K562 (cell line): ENCODE measurements at regions not wholly inside any gene's neighbourhood (a gene's known extent, or its start where the extent isn't known, plus 50 kb on each side); places are given as distances from the start of the nearest gene placed in this dataset.

ENCODE experiments used
- ATAC-seq: fragments of 200-7000 bp; cut with Tn5 transposase; 3 replicates; pipeline ENCODE4 v1.9.1; 2020; ENCODE audit warnings: moderate library complexity
- BruUV-seq: library from RNA; stranded (reverse); fragments of 400-500 nt; replicated peaks from 2 replicates; lab custom pipeline; 2021; lab: Mats Ljungman, UMichigan
- CTCF ChIA-PET: fragments of 300-600 bp; formaldehyde crosslinking; extraction: SDS; loops from one replicate; lab custom pipeline; 2021; ENCODE audit warnings: low intra/inter-chr PET ratio; lab: Yijun Ruan, JAX
- POLR2A ChIA-PET: fragments of 300-600, 350-650 bp; sonication (Branson Sonifier 250); formaldehyde crosslinking; extraction: SDS; loops from one replicate; lab custom pipeline; 2021; ENCODE audit warnings: antibody characterized with exemption, inconsistent platforms; lab: Yijun Ruan, JAX
- DNase-seq, 4 experiments: peaks; one replicate each; pipeline versions ENCODE4 v3.0.0 to v3.0.0-alpha.2; 2011 to 2018; ENCODE audit warnings: low spot score in 3 of 4, mixed read lengths in 3 of 4; ENCODE audit errors: extremely low read depth in 1 of 4
- FAIRE-seq: peaks from 2 replicates; lab custom pipeline; 2011; peaks lifted over from hg19 to GRCh38; lab: Jason Lieb, UNC
- H2AFZ ChIP-seq: 2 replicates; pipeline ENCODE4 v1.6.0; 2011; ENCODE audit warnings: low read depth, low read length, control low read depth, inconsistent platforms
- H3K27ac ChIP-seq: fragments of 200-600 bp; 3 replicates; pipeline ENCODE4 v1.8.0; 2011; ENCODE audit warnings: low read depth, mild to moderate bottlenecking, control low read depth, inconsistent platforms, low read length, moderate library complexity, mixed read lengths; ENCODE audit errors: extremely low read depth
- H3K27me3 ChIP-seq, 2 experiments: fragments of 300-600 bp in 1 of 2; 2 replicates in 1 of 2; 3 replicates in 1 of 2; pipeline versions ENCODE4 v1.6.0 to v1.8.0; 2011; ENCODE audit warnings: inconsistent platforms in 2 of 2, low read length in 2 of 2, mild to moderate bottlenecking in 1 of 2, mixed read lengths in 1 of 2, moderate library complexity in 1 of 2; ENCODE audit not compliant: control insufficient read depth in 2 of 2, insufficient read depth in 2 of 2
- H3K36me3 ChIP-seq: fragments of 300-600 bp; 3 replicates; pipeline ENCODE4 v1.8.0; 2011; ENCODE audit warnings: mild to moderate bottlenecking, low read length, inconsistent platforms; ENCODE audit not compliant: control insufficient read depth, insufficient read depth
- H3K4me1 ChIP-seq, 2 experiments: fragments of 200-600 bp in 1 of 2; replicated peaks in 1 of 2; 2 replicates in 1 of 2; 3 replicates in 1 of 2; pipeline versions ENCODE4 v1.5.1 to v1.8.0; 2011; ENCODE audit warnings: inconsistent platforms in 2 of 2, low read length in 2 of 2, mild to moderate bottlenecking in 1 of 2, mixed read lengths in 1 of 2, moderate library complexity in 1 of 2; ENCODE audit not compliant: control insufficient read depth in 2 of 2, insufficient read depth in 2 of 2
- H3K4me2 ChIP-seq: 2 replicates; pipeline ENCODE4 v1.6.1; 2011; ENCODE audit warnings: low read length, control low read depth, inconsistent platforms, mixed read lengths; ENCODE audit not compliant: insufficient read depth
- H3K4me3 ChIP-seq: fragments of 200-600 bp; sonication (generic), shearing (Covaris generic); 2 replicates; pipeline ENCODE4 v1.5.1; 2016; ENCODE audit warnings: control low read depth, inconsistent platforms
- H3K79me2 ChIP-seq: fragments of 200-600 bp; 3 replicates; pipeline ENCODE4 v1.8.0; 2011; ENCODE audit warnings: low read length, inconsistent platforms; ENCODE audit not compliant: control insufficient read depth, insufficient read depth
- H3K9ac ChIP-seq, 2 experiments: 2 replicates each; pipeline versions ENCODE4 v1.6.0 to v1.6.1; 2011; ENCODE audit warnings: low read depth in 2 of 2, low read length in 2 of 2, control low read depth in 1 of 2, inconsistent platforms in 1 of 2, mild to moderate bottlenecking in 1 of 2, mixed read lengths in 1 of 2; ENCODE audit not compliant: insufficient read depth in 1 of 2
- H3K9me1 ChIP-seq: one replicate; pipeline ENCODE4 v1.6.0; 2011; ENCODE audit warnings: inconsistent platforms, mild to moderate bottlenecking, low read length, moderate library complexity; ENCODE audit not compliant: control insufficient read depth, insufficient read depth
- H3K9me3 ChIP-seq: replicated peaks from 2 replicates; pipeline ENCODE4 v1.5.1; 2011; ENCODE audit warnings: low read depth, low read length, inconsistent platforms; ENCODE audit not compliant: control insufficient read depth, insufficient read depth
- H4K20me1 ChIP-seq: replicated peaks from 2 replicates; pipeline ENCODE4 v1.6.1; 2011; ENCODE audit warnings: low read length, inconsistent platforms, mixed read lengths; ENCODE audit not compliant: control insufficient read depth, insufficient read depth
- HNRNPK ChIP-seq: fragments of 200-400 bp; formaldehyde crosslinking; IDR thresholded peaks from one replicate; pipeline ENCODE4 v1.6.1; 2018; ENCODE audit warnings: mild to moderate bottlenecking, low read depth, low read length; ENCODE audit not compliant: poor library complexity, severe bottlenecking
- JUN ChIP-seq, 2 experiments: sonication (generic) in 1 of 2; formaldehyde crosslinking in 1 of 2; IDR thresholded peaks; 2 replicates each; pipeline versions ENCODE4 v1.6.1 to v1.8.0; 2012 to 2022; ENCODE audit warnings: borderline replicate concordance in 2 of 2, mild to moderate bottlenecking in 2 of 2, improper control_type of control experiment in 1 of 2, low read depth in 1 of 2, low read length in 1 of 2, missing genetic modification reagents in 1 of 2
- MEIS2 ChIP-seq: fragments of 450-650 bp; IDR thresholded peaks from 2 replicates; pipeline ENCODE4 v1.6.1; 2014; ENCODE audit warnings: mild to moderate bottlenecking; ENCODE audit not compliant: partially characterized antibody
- PHF20 ChIP-seq: fragments of 450-650 bp; IDR thresholded peaks from 2 replicates; pipeline ENCODE4 v1.6.1; 2018; ENCODE audit not compliant: partially characterized antibody
- POLR2A ChIP-seq: fragments of 450-650 bp; conservative IDR thresholded peaks from 2 replicates; pipeline ENCODE4 v1.6.1; 2016
- POLR2AphosphoS2 ChIP-seq: IDR thresholded peaks from 2 replicates; pipeline ENCODE4 v1.6.1; 2012; ENCODE audit warnings: low read length, improper control_type of control experiment
- RFX7 ChIP-seq: fragments of 250-450 bp; sonication (Bioruptor Pico); IDR thresholded peaks from 2 replicates; pipeline ENCODE4 v1.5.1; 2021; ENCODE audit warnings: mild to moderate bottlenecking
- SIN3B ChIP-seq: fragments of 450-650 bp; IDR thresholded peaks from 2 replicates; pipeline ENCODE4 v1.6.1; 2017; ENCODE audit warnings: low read depth, mild to moderate bottlenecking, moderate library complexity
- ZFPM2 ChIP-seq: fragments of 250-450 bp; sonication (Bioruptor Pico); IDR thresholded peaks from 2 replicates; pipeline ENCODE4 v1.5.1; 2022; ENCODE audit warnings: mild to moderate bottlenecking
- ZNF184 ChIP-seq: sonication (generic); formaldehyde crosslinking; IDR thresholded peaks from 2 replicates; pipeline ENCODE4 v1.5.0; 2020; ENCODE audit warnings: missing genetic modification reagents
- WGBS: fragments of 100-300 bp; shearing (Covaris generic); methylation state at CpG from one replicate; pipeline ENCODE4 v1.1.6; 2016; ENCODE audit warnings: low coverage, mixed read lengths; ENCODE audit not compliant: insufficient coverage; ENCODE audit errors: missing lambda C conversion rate; 5-methylcytosine and 5-hydroxymethylcytosine counted together
- in situ Hi-C: fragments of 300-500 bp; cut with MboI; formaldehyde crosslinking; loops from 4 replicates; pipeline ENCODE4 v1.15.0; 2018; ENCODE audit warnings: inconsistent platforms, mixed read lengths
- intact Hi-C: fragments of 100-400 bp; cut with micrococcal nuclease; formaldehyde crosslinking; loops from 2 replicates; pipeline ENCODE4 v1.14.2; 2022
- TF ChIP-seq, protein P1 (sequence below), 3 experiments: fragments of 200-800 bp in 1 of 3; sonication (Bioruptor generic) in 1 of 3; sonication (generic) in 1 of 3; formaldehyde crosslinking in 1 of 3; IDR thresholded peaks; 2 replicates each; pipeline versions ENCODE4 v1.6.1 to v1.8.0; 2016 to 2022; ENCODE audit warnings: mild to moderate bottlenecking in 2 of 3, missing compliant biosample characterization in 2 of 3, missing genetic modification characterization in 2 of 3, missing genetic modification reagents in 1 of 3
- TF ChIP-seq, protein P2 (sequence below): fragments of 250-450 bp; sonication (Bioruptor Pico); IDR thresholded peaks from 2 replicates; pipeline ENCODE4 v1.8.0; 2022; ENCODE audit warnings: moderate library complexity, mild to moderate bottlenecking, inconsistent platforms

DNA sequence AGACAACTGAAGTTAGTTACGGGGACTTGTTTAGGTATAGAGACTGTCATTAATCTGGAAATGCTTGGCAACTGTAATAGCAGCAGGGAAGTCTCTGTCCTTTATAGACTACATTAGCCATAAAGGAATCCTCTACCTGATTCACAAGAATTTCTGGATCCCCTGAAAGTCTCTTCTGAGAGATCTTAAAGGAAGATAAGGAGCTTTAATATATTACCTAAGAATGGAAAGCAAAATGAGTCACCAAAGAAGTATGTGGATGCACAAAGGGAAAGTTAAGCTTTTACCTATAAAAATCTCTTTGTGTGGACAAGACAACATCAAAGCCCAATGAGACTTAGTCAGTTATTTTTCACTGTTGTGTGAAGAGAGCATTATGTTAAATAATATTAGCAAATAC lies 92.2 kb upstream of the RSPO3 start:
- Histone ChIP-seq H3K4me1 (no peaks in the 10 kb centered on the region), H2AFZ (no peak overlapping the region), H3K4me2 (no peak overlapping the region), H3K9me3 (no peaks in the 10 kb centered on the region), H4K20me1 (no peaks in the 10 kb centered on the region), H3K79me2 (no peaks in the 10 kb centered on the region), H3K4me3 (no peak overlapping the region), H3K27ac (no peak overlapping the region), H3K27me3 (no peaks in the 10 kb centered on the region), H3K9ac (no peak overlapping the region), H3K36me3 (no peaks in the 10 kb centered on the region), H3K9me1 (no peaks in the 10 kb centered on the region)
- POLR2A ChIA-PET, result no interaction called here
- DNase-seq (no peak), ATAC-seq (no peak), FAIRE-seq (no peak)
- TF ChIP-seq ZFPM2 (CRISPR knock-in tag) (no peak), JUN (IDR thresholded peaks at IDR 0.05; ENCODE audit: borderline replicate concordance, low read depth, low read length) (no peak), JUN (CRISPR knock-in tag; IDR thresholded peaks at IDR 0.05; ENCODE audit: borderline replicate concordance) (no peak), MEIS2 (no peak), ZNF184 (CRISPR knock-in tag) (no peak), PHF20 (no peak), POLR2A (no peak), SIN3B (no peak), POLR2AphosphoS2 (no peak), RFX7 (CRISPR knock-in tag) (no peak), HNRNPK (no peak)
- TF ChIP-seq, protein P1, sequence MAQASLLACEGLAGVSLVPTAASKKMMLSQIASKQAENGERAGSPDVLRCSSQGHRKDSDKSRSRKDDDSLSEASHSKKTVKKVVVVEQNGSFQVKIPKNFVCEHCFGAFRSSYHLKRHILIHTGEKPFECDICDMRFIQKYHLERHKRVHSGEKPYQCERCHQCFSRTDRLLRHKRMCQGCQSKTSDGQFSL (CRISPR knock-in tag; IDR thresholded peaks at IDR 0.05), result no peak
- TF ChIP-seq, protein P1 (tag; IDR thresholded peaks at IDR 0.05), result no peak
- TF ChIP-seq, protein P2, sequence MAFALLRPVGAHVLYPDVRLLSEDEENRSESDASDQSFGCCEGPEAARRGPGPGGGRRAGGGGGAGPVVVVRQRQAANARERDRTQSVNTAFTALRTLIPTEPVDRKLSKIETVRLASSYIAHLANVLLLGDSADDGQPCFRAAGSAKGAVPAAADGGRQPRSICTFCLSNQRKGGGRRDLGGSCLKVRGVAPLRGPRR (CRISPR knock-in tag), result no peak
- CTCF ChIA-PET, result no interaction called here
- BruUV-seq, result no TSS peak
- in situ Hi-C loops, result no loop called here
- WGBS, result 0% methylated on average over 1 of the region's 1 CpG
- intact Hi-C loops, result no loop called here
